ENCODE measurements at regions not wholly inside any gene's neighbourhood (a gene's known extent, or its start where the extent isn't known, plus 50 kb on each side); places are given as distances from the start of the nearest gene placed in this dataset.

DNA sequence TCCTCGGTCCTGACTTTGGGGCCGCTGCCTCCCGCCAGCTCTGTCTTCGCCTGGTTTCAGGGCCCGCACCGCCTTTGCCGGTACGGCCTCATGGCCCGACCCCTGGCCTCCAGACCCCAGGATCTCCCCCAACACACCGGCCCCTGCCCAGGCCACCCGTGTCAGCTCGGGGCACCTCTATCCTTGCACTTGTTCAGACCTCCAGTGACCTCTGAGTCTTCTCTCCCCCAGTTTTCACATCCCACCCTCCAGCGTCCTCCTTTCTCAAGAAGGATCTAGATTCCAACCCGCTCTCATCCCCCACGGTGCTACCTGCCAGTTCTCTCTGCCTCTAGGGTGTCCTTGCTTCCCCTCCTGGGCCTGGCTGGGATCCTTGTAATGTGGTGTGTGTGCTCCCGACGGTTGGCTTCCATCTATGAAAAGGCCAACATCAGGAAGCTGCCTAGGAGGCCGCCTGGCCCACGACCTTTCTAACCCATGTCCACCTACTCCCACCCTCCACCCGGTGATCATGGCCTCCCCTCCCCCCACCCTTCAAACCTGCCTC is 61.1 kb downstream of the SPATA31C2 start:
- peak overlapping the region; percentile 66 for H2AFZ ChIP-seq (ENCODE audit: low read depth, low read length)
- ChIA-PET POLR2A (no interaction called here), CTCF (no interaction called here)
- dilution Hi-C loops (cut with MboI; ENCODE audit: extremely low pct_ligation_motif_present, low sequenced_read_pairs) = no loop called here
- H3K9ac ChIP-seq (replicated peaks; ENCODE audit: extremely low read depth, insufficient read depth, low read length) = no peak overlapping the region
- H3K4me2 ChIP-seq (ENCODE audit: insufficient read depth, low read length) = no peak overlapping the region
- TF ChIP-seq, protein P1, sequence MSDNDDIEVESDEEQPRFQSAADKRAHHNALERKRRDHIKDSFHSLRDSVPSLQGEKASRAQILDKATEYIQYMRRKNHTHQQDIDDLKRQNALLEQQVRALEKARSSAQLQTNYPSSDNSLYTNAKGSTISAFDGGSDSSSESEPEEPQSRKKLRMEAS (IDR thresholded peaks at IDR 0.05; ENCODE audit: insufficient read depth, insufficient read length) = no peak
- TF ChIP-seq, protein P2, sequence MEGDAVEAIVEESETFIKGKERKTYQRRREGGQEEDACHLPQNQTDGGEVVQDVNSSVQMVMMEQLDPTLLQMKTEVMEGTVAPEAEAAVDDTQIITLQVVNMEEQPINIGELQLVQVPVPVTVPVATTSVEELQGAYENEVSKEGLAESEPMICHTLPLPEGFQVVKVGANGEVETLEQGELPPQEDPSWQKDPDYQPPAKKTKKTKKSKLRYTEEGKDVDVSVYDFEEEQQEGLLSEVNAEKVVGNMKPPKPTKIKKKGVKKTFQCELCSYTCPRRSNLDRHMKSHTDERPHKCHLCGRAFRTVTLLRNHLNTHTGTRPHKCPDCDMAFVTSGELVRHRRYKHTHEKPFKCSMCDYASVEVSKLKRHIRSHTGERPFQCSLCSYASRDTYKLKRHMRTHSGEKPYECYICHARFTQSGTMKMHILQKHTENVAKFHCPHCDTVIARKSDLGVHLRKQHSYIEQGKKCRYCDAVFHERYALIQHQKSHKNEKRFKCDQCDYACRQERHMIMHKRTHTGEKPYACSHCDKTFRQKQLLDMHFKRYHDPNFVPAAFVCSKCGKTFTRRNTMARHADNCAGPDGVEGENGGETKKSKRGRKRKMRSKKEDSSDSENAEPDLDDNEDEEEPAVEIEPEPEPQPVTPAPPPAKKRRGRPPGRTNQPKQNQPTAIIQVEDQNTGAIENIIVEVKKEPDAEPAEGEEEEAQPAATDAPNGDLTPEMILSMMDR (IDR thresholded peaks at IDR 0.05; ENCODE audit: extremely low read depth in 1 of 2, insufficient read depth in 1 of 2, low read depth in 1 of 2, low read length in 2 of 2) = no peak
- TF ChIP-seq FOS (IDR thresholded peaks at IDR 0.05; ENCODE audit: borderline replicate concordance, insufficient read depth, low read length) (no peak), EZH2 (IDR thresholded peaks at IDR 0.05; ENCODE audit: borderline replicate concordance, low read depth, low read length, severe bottlenecking) (no peak), GATA2 (IDR thresholded peaks at IDR 0.05; ENCODE audit: insufficient read depth, insufficient read length, low read depth, low read length) (no peak), POLR2A (IDR thresholded peaks at IDR 0.05; ENCODE audit: low read depth, low read length) (no peak), JUN (IDR thresholded peaks at IDR 0.05; ENCODE audit: borderline replicate concordance, insufficient read depth, insufficient read length, low read depth) (no peak), MYC (IDR thresholded peaks at IDR 0.05; ENCODE audit: low read depth, low read length) (no peak), POLR2AphosphoS5 (IDR thresholded peaks at IDR 0.05; ENCODE audit: insufficient read depth, low read depth, low read length) (no peak)
- peaks cover 6 to 10% of the 10 kb centered on the region in 2 experiments for H3K27me3 ChIP-seq (ENCODE audit: control insufficient read depth in 2 of 2, insufficient read depth in 2 of 2, low read length in 2 of 2)
- H3K9me1 ChIP-seq (replicated peaks; ENCODE audit: control insufficient read depth, extremely low read depth, insufficient read depth, low read length) = no peaks in the 10 kb centered on the region
- H3K9me3 ChIP-seq (replicated peaks; ENCODE audit: control insufficient read depth, insufficient read depth, low read length) = no peaks in the 10 kb centered on the region
- H3K27ac ChIP-seq (ENCODE audit: insufficient read depth, low read depth, low read length) = no peak overlapping the region
- H3K36me3 ChIP-seq (ENCODE audit: control insufficient read depth in 2 of 2, extremely low read depth in 1 of 2, insufficient read depth in 2 of 2, low read length in 2 of 2) = no peaks in the 10 kb centered on the region
- no peak overlapping the region for H3K4me3 ChIP-seq (replicated peaks in 1 of 3; ENCODE audit: insufficient read depth in 1 of 3, low read depth in 1 of 3, low read length in 3 of 3)
- no peaks in the 10 kb centered on the region for H3K79me2 ChIP-seq (ENCODE audit: control insufficient read depth, insufficient read depth, low read length)
- BruUV-seq (replicated peaks) = no TSS peak
- no peaks in the 10 kb centered on the region for H4K20me1 ChIP-seq (replicated peaks; ENCODE audit: control insufficient read depth, extremely low read depth, insufficient read depth, low read length)
- DNase-seq (ENCODE audit: low read depth, low spot score) = no peak
- intact Hi-C loops (cut with micrococcal nuclease) = loop anchor here (5.0 kb wide), 1 partner anchor 1075 kb away; no protein-coding TSS in a partner anchor
- peaks cover 3% of the 10 kb centered on the region for H3K4me1 ChIP-seq (ENCODE audit: control insufficient read depth, extremely low read depth, insufficient read depth, low read length)
- FAIRE-seq = no peak

All from endothelial cell of umbilical vein (primary cell).